Ishikawa (cell line): ENCODE measurements at regions not wholly inside any gene's neighbourhood (a gene's known extent, or its start where the extent isn't known, plus 50 kb on each side); places are given as distances from the start of the nearest gene placed in this dataset.

Experiments used
- CEBPB ChIP-seq: IDR thresholded peaks from 2 replicates; pipeline ENCODE4 v1.6.1; 2012
- CREB1 ChIP-seq: IDR thresholded peaks from 2 replicates; pipeline ENCODE4 v1.6.1; 2012; ENCODE audit warnings: low read depth
- EGR1 ChIP-seq: IDR thresholded peaks from 2 replicates; pipeline ENCODE4 v1.6.1; 2012
- EP300 ChIP-seq: IDR thresholded peaks from 2 replicates; pipeline ENCODE4 v1.6.1; 2012; ENCODE audit warnings: borderline replicate concordance
- FOXM1 ChIP-seq: IDR thresholded peaks from 2 replicates; pipeline ENCODE4 v1.6.1; 2012; ENCODE audit warnings: low read depth, borderline replicate concordance
- NFIC ChIP-seq: IDR thresholded peaks from 2 replicates; pipeline ENCODE4 v1.6.1; 2012
- RAD21 ChIP-seq: IDR thresholded peaks from 2 replicates; pipeline ENCODE4 v1.6.1; 2012; ENCODE audit warnings: low read depth
- TAF1 ChIP-seq: IDR thresholded peaks from 2 replicates; pipeline ENCODE4 v1.6.1; 2012; ENCODE audit warnings: low read depth, mild to moderate bottlenecking
- TCF12 ChIP-seq: IDR thresholded peaks from 2 replicates; pipeline ENCODE4 v1.6.1; 2012; ENCODE audit warnings: low read depth
- TEAD4 ChIP-seq: IDR thresholded peaks from 2 replicates; pipeline ENCODE4 v1.6.1; 2012
- YY1 ChIP-seq: IDR thresholded peaks from 2 replicates; pipeline ENCODE4 v1.6.1; 2012; ENCODE audit warnings: low read depth
- ZBTB7A ChIP-seq: IDR thresholded peaks from 2 replicates; pipeline ENCODE4 v1.6.1; 2012; ENCODE audit warnings: low read depth
- TF ChIP-seq, protein P1 (sequence below): IDR thresholded peaks from 2 replicates; pipeline ENCODE4 v1.6.1; 2012
- TF ChIP-seq, protein P2 (sequence below): IDR thresholded peaks from 2 replicates; pipeline ENCODE4 v1.6.1; 2012
- TF ChIP-seq, protein P3 (sequence below): IDR thresholded peaks from 2 replicates; pipeline ENCODE4 v1.6.1; 2012; ENCODE audit warnings: low read depth, mild to moderate bottlenecking

DNA sequence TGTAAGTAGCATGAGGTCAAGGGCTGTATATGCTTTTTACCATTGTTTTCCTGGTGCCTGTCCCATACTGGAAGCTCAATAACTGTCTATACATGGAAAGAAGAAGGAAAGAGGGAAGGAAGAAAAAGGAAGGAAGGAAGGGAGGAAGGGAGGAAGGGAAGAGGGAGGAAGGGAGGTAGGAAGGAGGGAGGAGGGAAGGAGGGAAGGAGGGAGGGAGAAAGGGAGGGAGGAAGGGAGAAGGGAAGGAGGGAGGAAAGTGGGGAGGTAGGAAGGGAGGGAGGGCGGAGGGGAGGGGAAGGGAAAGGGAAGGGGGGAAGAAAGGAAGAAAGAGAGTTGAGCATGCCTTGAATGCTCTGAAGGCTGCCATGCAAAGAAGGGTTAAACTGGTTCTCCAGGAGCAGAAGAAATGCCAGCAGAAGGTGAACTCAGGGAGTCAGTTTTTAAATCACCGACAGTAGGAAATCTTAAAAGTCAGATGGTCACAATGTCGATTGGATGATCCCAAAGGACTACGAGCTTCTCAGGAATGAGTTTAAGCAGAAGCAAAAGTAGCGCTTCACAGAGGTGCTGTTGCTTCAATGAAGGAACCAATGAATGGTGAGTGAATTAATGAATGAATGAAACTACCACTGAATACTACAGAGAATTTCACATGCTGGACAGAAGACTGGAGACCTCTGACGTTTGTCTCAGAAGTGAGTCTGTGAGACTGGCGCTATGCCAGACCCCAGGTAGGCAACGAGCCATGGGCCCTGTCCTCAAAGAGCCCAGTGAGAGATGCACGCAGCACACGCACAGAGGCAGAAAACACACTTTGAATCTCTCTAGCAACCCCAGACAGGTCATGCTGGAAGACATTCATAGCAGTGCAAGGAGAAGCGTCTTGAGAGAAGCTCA is 117.6 kb downstream of the MRPL14 start:
- no peak for TF ChIP-seq CEBPB
- TF ChIP-seq, protein P1, sequence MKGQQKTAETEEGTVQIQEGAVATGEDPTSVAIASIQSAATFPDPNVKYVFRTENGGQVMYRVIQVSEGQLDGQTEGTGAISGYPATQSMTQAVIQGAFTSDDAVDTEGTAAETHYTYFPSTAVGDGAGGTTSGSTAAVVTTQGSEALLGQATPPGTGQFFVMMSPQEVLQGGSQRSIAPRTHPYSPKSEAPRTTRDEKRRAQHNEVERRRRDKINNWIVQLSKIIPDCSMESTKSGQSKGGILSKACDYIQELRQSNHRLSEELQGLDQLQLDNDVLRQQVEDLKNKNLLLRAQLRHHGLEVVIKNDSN: no peak
- TF ChIP-seq ZBTB7A: no peak
- no peak for TF ChIP-seq YY1
- TF ChIP-seq TEAD4: no peak
- 0 out of 2 replicates have a peak, but pooled peaks have one; percentile 26 for TF ChIP-seq NFIC
- TF ChIP-seq EGR1: no peak
- no peak for TF ChIP-seq FOXM1

DNA sequence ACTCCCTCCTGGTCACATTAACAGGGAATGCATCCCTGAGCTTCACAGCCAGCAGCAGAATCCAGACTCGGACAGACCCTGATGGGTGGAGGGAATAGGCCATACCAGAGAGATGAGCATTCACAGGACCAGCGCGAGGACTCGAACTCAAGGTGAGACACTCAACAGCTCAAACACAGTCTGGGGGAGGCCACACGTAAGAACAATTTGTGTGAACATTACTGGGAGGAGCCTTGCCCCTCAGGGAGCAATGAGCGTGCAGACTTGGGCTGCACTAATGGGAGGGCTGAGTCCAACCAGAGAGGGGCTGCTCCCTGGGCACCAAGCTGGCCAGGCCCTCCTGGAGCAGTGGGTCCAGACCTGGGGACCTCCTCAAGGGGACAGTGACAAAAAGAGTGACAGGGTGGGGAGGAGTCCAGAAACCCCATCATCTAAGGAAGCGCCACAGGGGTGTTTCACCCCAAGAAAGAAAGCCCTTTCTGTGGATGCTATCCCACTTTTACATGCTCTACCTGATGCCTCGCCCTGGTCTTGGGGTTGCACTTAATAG is 118.4 kb downstream of the MRPL14 start:
- TF ChIP-seq CEBPB (no peak), YY1 (no peak), CREB1 (no peak), TEAD4 (no peak), EGR1 (no peak), TCF12 (no peak)
- TF ChIP-seq, protein P2, sequence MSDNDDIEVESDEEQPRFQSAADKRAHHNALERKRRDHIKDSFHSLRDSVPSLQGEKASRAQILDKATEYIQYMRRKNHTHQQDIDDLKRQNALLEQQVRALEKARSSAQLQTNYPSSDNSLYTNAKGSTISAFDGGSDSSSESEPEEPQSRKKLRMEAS: no peak

DNA sequence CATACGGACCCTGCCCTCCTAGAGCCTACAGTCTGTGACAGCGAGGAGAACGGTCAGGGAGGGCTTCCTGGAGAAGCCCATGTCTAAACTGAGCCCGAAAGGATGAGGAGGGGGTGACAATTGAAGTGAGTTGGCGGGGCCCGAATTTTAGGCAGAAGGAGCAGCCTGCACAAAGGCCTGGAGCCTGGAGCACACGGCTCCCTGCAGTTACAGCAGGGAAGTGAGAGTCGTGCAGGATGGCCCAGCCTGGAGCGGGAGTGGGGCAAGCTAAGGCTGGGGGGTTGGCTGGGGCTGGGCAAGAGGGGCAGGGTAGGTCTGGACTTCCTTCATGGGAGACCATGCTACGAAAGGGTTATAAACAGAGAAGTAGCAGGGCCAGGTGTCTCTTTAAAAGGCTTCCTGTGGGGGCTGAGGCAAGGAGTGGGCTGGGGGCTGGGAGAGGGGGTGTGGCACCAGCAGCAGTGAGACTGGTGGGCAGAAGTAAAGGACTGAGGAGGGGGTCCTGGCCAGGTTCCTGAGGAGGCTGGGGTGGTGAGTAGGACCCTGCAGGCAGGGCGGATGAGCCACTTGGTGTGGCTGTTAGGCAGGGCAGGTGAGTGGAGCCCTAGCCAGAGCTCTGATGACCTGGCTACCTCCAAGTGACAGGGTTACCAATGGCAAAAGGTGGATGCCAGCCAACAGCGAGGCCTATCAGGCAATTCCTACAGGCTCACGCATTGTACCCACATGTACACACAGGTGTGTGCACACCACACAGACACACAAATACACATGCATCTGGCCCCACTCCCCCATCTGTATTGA is 119.2 kb downstream of the MRPL14 start:
- no peak for TF ChIP-seq CREB1
- TF ChIP-seq, protein P1: no peak
- no peak for TF ChIP-seq TCF12
- TF ChIP-seq, protein P3, sequence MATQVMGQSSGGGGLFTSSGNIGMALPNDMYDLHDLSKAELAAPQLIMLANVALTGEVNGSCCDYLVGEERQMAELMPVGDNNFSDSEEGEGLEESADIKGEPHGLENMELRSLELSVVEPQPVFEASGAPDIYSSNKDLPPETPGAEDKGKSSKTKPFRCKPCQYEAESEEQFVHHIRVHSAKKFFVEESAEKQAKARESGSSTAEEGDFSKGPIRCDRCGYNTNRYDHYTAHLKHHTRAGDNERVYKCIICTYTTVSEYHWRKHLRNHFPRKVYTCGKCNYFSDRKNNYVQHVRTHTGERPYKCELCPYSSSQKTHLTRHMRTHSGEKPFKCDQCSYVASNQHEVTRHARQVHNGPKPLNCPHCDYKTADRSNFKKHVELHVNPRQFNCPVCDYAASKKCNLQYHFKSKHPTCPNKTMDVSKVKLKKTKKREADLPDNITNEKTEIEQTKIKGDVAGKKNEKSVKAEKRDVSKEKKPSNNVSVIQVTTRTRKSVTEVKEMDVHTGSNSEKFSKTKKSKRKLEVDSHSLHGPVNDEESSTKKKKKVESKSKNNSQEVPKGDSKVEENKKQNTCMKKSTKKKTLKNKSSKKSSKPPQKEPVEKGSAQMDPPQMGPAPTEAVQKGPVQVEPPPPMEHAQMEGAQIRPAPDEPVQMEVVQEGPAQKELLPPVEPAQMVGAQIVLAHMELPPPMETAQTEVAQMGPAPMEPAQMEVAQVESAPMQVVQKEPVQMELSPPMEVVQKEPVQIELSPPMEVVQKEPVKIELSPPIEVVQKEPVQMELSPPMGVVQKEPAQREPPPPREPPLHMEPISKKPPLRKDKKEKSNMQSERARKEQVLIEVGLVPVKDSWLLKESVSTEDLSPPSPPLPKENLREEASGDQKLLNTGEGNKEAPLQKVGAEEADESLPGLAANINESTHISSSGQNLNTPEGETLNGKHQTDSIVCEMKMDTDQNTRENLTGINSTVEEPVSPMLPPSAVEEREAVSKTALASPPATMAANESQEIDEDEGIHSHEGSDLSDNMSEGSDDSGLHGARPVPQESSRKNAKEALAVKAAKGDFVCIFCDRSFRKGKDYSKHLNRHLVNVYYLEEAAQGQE: no peak
- TF ChIP-seq RAD21: no peak
- TF ChIP-seq TAF1: no peak
- TF ChIP-seq NFIC: no peak
- TF ChIP-seq, protein P2: no peak

DNA sequence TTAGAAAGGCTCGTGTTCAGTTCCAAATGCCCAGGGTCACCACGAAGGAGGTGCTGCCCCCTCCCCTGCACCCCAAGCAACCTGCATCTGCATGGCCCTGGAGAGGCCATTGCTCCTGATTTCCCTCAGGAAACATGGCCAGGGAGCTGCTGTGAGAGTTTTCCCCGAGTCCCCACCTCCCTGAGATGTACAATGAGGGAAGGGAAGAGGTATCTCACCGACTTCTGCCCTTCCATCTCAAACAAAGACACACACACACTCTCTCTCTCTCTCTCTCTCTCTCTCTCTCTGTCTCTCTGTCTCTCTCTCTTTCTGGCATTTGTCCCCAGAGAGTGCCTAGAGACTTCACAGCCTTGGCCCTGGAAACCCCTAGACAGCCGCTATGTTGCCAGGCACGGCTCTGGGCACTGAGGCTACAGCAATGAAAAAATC is 120.4 kb downstream of the MRPL14 start:
- TF ChIP-seq TEAD4: no peak
- no peak for TF ChIP-seq EGR1
- no peak for TF ChIP-seq ZBTB7A
- TF ChIP-seq NFIC: no peak
- TF ChIP-seq FOXM1: no peak
- TF ChIP-seq, protein P1: no peak
- no peak for TF ChIP-seq YY1
- TF ChIP-seq CREB1: no peak
- TF ChIP-seq RAD21: no peak
- TF ChIP-seq EP300: no peak
- no peak for TF ChIP-seq TAF1
- TF ChIP-seq, protein P3: no peak
- no peak for TF ChIP-seq TCF12
- TF ChIP-seq CEBPB: no peak
- TF ChIP-seq, protein P2: no peak
